ENCODE measurements at regions not wholly inside any gene's neighbourhood (a gene's known extent, or its start where the extent isn't known, plus 50 kb on each side); places are given as distances from the start of the nearest gene placed in this dataset.

- no peak overlapping the region for H3K4me3 ChIP-seq
- H3K4me1 ChIP-seq = peaks cover 0 to 11% (median 0%) of the 10 kb centered on the region in 3 donors
- no peak overlapping the region for H3K27ac ChIP-seq
- H3K27me3 ChIP-seq = no peaks in the 10 kb centered on the region
- no peaks in the 10 kb centered on the region for H3K9me3 ChIP-seq
- intact Hi-C loops (cut with DNase I) = no loop called here
- no peak for DNase-seq
- 54 to 58% methylated on average over 3 of the region's 3 CpGs for WGBS, 2 donors
- H3K36me3 ChIP-seq = no peaks in the 10 kb centered on the region
- TF ChIP-seq CTCF (IDR thresholded peaks at IDR 0.05) (no peak), POLR2A (IDR thresholded peaks at IDR 0.05) (no peak)
Observed at GRCh38 chr4:123017636-123018395, 95.4 kb upstream of the NUDT6 start.

GRCh38 chr4:123018396-123018775, 96.0 kb upstream of the NUDT6 start:
- no peak for TF ChIP-seq CTCF (IDR thresholded peaks at IDR 0.05)
- no peak for TF ChIP-seq POLR2A (IDR thresholded peaks at IDR 0.05)
- intact Hi-C loops (cut with DNase I) = no loop called here

GRCh38 chr4:123020285-123020684, 97.9 kb upstream of the NUDT6 start:
- Histone ChIP-seq H3K36me3 (no peaks in the 10 kb centered on the region), H3K4me3 (no peak overlapping the region), H3K27ac (no peak overlapping the region), H3K27me3 (no peaks in the 10 kb centered on the region), H3K9me3 (no peaks in the 10 kb centered on the region), H3K4me1 (peaks cover 0 to 11% (median 0%) of the 10 kb centered on the region in 3 donors)
- TF ChIP-seq POLR2A (IDR thresholded peaks at IDR 0.05) = no peak
- no peak for DNase-seq
- intact Hi-C loops (cut with DNase I) = no loop called here
- 95% methylated on average over 11 of the region's 11 CpGs for WGBS, 2 donors

More at GRCh38 chr4:123018396-123018775, 96.0 kb upstream of the NUDT6 start:
- Histone ChIP-seq H3K27me3 (no peaks in the 10 kb centered on the region), H3K36me3 (no peaks in the 10 kb centered on the region), H3K9me3 (no peaks in the 10 kb centered on the region), H3K27ac (no peak overlapping the region), H3K4me1 (peaks cover 0 to 11% (median 0%) of the 10 kb centered on the region in 3 donors), H3K4me3 (no peak overlapping the region)
- WGBS, 2 donors = 40 to 55% methylated on average over 3 of the region's 3 CpGs
- no peak for DNase-seq

- peaks cover 0 to 7% (median 0%) of the 10 kb centered on the region in 3 donors for H3K36me3 ChIP-seq
- no peak for DNase-seq
- H3K4me3 ChIP-seq = no peak overlapping the region
- no peaks in the 10 kb centered on the region for H3K27me3 ChIP-seq
- H3K9me3 ChIP-seq = no peaks in the 10 kb centered on the region
- no peaks in the 10 kb centered on the region for H3K4me1 ChIP-seq
- WGBS, 2 donors = 89 to 91% methylated on average over 9 to 14 of the region's 15 CpGs
- H3K27ac ChIP-seq = no peak overlapping the region
- no peak for TF ChIP-seq CTCF (IDR thresholded peaks at IDR 0.05)
- TF ChIP-seq POLR2A (IDR thresholded peaks at IDR 0.05) = no peak
- intact Hi-C loops (cut with DNase I) = no loop called here
Observed at GRCh38 chr4:123023647-123024046, 101.2 kb upstream of the NUDT6 start.

GRCh38 chr4:123024710-123025109, 102.3 kb upstream of the NUDT6 start:
- no peaks in the 10 kb centered on the region for H3K9me3 ChIP-seq
- WGBS, 2 donors = 68 to 72% methylated on average over 6 of the region's 6 CpGs
- H3K4me3 ChIP-seq = no peak overlapping the region
- no peak for DNase-seq
- H3K27ac ChIP-seq = no peak overlapping the region
- peaks cover 0 to 17% (median 0%) of the 10 kb centered on the region in 3 donors for H3K36me3 ChIP-seq
- H3K4me1 ChIP-seq = no peaks in the 10 kb centered on the region
- H3K27me3 ChIP-seq = no peaks in the 10 kb centered on the region
- intact Hi-C loops (cut with DNase I) = no loop called here
- TF ChIP-seq POLR2A (IDR thresholded peaks at IDR 0.05) (no peak), CTCF (IDR thresholded peaks at IDR 0.05) (no peak)
